ENCODE measurements at regions not wholly inside any gene's neighbourhood (a gene's known extent, or its start where the extent isn't known, plus 50 kb on each side); places are given as distances from the start of the nearest gene placed in this dataset.

DNA sequence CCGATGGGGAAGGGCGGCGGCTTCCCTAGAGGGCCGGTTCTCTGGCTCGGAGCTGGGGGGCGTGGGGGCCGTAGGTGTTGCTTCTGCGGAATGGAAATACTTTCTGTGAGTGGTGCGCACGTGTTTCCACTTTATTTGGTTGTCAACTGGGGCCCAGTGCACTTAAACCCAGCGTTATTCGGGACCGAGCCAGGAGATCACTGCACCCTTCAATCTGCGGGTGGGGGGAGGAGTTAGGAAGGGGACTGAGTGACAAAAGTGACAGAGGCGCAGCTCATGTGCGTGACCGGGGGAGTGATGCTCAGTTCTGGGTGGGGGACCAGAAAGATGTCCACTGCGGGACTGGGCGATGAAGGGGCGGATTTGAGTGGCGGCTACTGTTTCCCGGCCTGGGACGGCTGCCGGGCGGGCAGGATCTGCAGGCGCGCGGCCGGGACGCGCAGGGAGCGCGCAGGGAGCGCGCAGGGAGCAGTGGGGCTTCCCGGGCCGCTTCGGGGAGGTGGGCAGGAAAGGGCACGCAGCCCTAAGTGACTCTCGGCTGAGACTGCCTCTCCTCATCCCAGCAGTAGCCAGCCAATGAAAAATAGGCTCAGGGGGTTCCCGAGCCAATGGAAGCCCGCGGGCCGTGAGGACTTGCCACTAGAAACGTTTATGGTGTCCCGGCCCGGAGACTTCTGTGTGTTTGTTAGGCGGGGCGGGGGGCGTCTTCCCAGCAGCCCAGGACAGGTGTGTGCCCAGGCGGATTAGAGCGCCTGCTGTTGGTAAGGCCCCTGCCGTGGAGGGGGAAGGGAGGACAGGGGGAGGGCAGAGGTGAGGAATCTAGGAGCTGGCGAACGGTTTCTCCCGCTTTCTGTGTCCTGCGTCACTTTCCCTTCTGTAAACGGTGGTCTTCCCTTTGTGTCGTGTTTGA, 54.3 kb upstream of the KDM7A start:
- Histone ChIP-seq H3K9ac (ENCODE audit: low read depth in 1 of 2, low read length in 2 of 2) (peak overlapping the region; percentile 71 to 72), H3K4me1 (ENCODE audit: control insufficient read depth in 1 of 2, insufficient read depth in 2 of 2, low read length in 2 of 2) (peaks cover 32 to 40% of the 10 kb centered on the region in 2 donors), H3K27ac (ENCODE audit: low read depth, low read length) (peak overlapping the region; percentile 83)

DNA sequence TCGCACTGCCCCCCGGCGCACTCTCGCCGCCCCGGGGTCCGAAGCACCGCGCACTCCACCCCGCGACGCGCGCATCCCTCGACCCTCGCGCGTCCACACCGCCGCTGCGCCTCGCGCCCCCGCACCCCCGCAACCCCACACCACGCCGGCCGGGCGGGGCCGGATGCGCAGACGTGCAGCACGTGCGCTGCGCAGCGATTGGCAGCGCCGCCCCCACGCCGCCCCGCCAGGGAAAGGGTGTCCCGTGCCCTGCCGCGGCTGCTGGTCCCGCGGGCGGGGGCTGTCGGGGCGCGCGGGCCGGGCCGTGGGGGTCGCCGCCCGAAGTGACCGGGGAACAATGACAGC, 53.7 kb upstream of the KDM7A start:
- Histone ChIP-seq H3K9me3 (ENCODE audit: control insufficient read depth in 1 of 2, low read length in 2 of 2) (no peaks in the 10 kb centered on the region), H3K4me1 (ENCODE audit: control insufficient read depth in 1 of 2, insufficient read depth in 2 of 2, low read length in 2 of 2) (peaks cover 31 to 35% of the 10 kb centered on the region in 2 donors), H3K9ac (ENCODE audit: low read depth in 1 of 2, low read length in 2 of 2) (peak overlapping the region; percentile 71 to 72), H3K4me3 (ENCODE audit: low read depth in 1 of 2, low read length in 2 of 2) (peak overlapping the region; percentile 76), H3K27ac (ENCODE audit: low read depth, low read length) (peak overlapping the region; percentile 83), H3K27me3 (ENCODE audit: control insufficient read depth in 1 of 2, insufficient read depth in 2 of 2, low read length in 2 of 2) (no peaks in the 10 kb centered on the region), H3K36me3 (ENCODE audit: control insufficient read depth in 1 of 2, insufficient read depth in 2 of 2, low read length in 2 of 2) (no peaks in the 10 kb centered on the region)

More for the DNA sequence above, 54.3 kb upstream of the KDM7A start:
- Histone ChIP-seq H3K36me3 (ENCODE audit: control insufficient read depth in 1 of 2, insufficient read depth in 2 of 2, low read length in 2 of 2) (no peaks in the 10 kb centered on the region), H3K9me3 (ENCODE audit: control insufficient read depth in 1 of 2, low read length in 2 of 2) (no peaks in the 10 kb centered on the region), H3K4me3 (ENCODE audit: low read depth in 1 of 2, low read length in 2 of 2) (peak overlapping the region; percentile 76), H3K27me3 (ENCODE audit: control insufficient read depth in 1 of 2, insufficient read depth in 2 of 2, low read length in 2 of 2) (no peaks in the 10 kb centered on the region)

- no peaks in the 10 kb centered on the region for H3K36me3 ChIP-seq (ENCODE audit: control insufficient read depth in 1 of 2, insufficient read depth in 2 of 2, low read length in 2 of 2)
- H3K9ac ChIP-seq (ENCODE audit: low read depth in 1 of 2, low read length in 2 of 2) = peak overlapping the region; percentile 71 to 72
- H3K27me3 ChIP-seq (ENCODE audit: control insufficient read depth in 1 of 2, insufficient read depth in 2 of 2, low read length in 2 of 2) = no peaks in the 10 kb centered on the region
- peaks cover 30 to 35% of the 10 kb centered on the region in 2 donors for H3K4me1 ChIP-seq (ENCODE audit: control insufficient read depth in 1 of 2, insufficient read depth in 2 of 2, low read length in 2 of 2)
- H3K27ac ChIP-seq (ENCODE audit: low read depth, low read length) = peak overlapping the region; percentile 83
- no peaks in the 10 kb centered on the region for H3K9me3 ChIP-seq (ENCODE audit: control insufficient read depth in 1 of 2, low read length in 2 of 2)
- peak overlapping the region; percentile 76 for H3K4me3 ChIP-seq (ENCODE audit: low read depth in 1 of 2, low read length in 2 of 2)
Measured at GRCh38 chr7:140229591-140230515, 53.1 kb upstream of the KDM7A start.

DNA sequence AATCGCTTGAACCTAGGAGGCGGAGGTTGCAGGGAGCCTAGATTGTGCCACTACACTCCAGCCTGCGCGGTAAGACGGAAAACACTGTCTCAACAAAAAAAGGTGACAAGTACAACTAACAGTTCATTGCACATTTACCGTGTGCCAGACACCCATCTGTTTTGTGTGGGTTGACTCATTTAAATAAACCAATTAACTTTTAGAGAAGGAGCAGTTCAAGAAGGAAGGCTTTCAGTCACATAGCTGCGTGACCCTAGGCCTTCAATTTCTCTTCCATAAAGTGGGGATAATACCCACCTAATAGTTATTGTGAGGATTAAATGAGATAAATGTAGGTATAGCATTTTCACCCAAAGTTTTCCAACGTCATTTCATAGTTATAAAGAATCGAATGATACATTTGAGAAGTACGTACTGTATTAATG, 52.3 kb upstream of the KDM7A start:
- peak overlapping the region in 1 of 2 donors; percentile 72 for H3K9ac ChIP-seq (ENCODE audit: low read depth in 1 of 2, low read length in 2 of 2)

More for the DNA sequence above, 52.3 kb upstream of the KDM7A start:
- no peaks in the 10 kb centered on the region for H3K36me3 ChIP-seq (ENCODE audit: control insufficient read depth in 1 of 2, insufficient read depth in 2 of 2, low read length in 2 of 2)
- no peaks in the 10 kb centered on the region for H3K9me3 ChIP-seq (ENCODE audit: control insufficient read depth in 1 of 2, low read length in 2 of 2)
- H3K4me1 ChIP-seq (ENCODE audit: control insufficient read depth in 1 of 2, insufficient read depth in 2 of 2, low read length in 2 of 2) = peaks cover 28 to 35% of the 10 kb centered on the region in 2 donors
- H3K27me3 ChIP-seq (ENCODE audit: control insufficient read depth in 1 of 2, insufficient read depth in 2 of 2, low read length in 2 of 2) = no peaks in the 10 kb centered on the region
- no peak overlapping the region for H3K4me3 ChIP-seq (ENCODE audit: low read depth in 1 of 2, low read length in 2 of 2)
- no peak overlapping the region for H3K27ac ChIP-seq (ENCODE audit: low read depth, low read length)
